SK-N-SH (cell line): ENCODE measurements at regions not wholly inside any gene's neighbourhood (a gene's known extent, or its start where the extent isn't known, plus 50 kb on each side); places are given as distances from the start of the nearest gene placed in this dataset.

ENCODE experiments used
- CTCF ChIA-PET: fragments of 300-600, 350-600 bp; formaldehyde crosslinking; extraction: SDS; loops from one replicate; lab custom pipeline; 2021; lab: Yijun Ruan, JAX
- POLR2A ChIA-PET: fragments of 350-600 bp; sonication (Branson Sonifier 250); formaldehyde crosslinking; extraction: SDS; loops from one replicate; lab custom pipeline; 2020; ENCODE audit warnings: antibody characterized with exemption, inconsistent platforms; lab: Yijun Ruan, JAX
- DNase-seq: peaks from one replicate; pipeline ENCODE4 v3.0.0; 2012
- H2AFZ ChIP-seq: fragments of 200-600 bp; sonication (generic); 2 replicates; pipeline ENCODE4 v1.8.1; 2016; ENCODE audit warnings: antibody characterized with exemption, mild to moderate bottlenecking, low read depth
- H3F3A ChIP-seq: fragments of 200-600 bp; sonication (generic); replicated peaks from 2 replicates; pipeline ENCODE3; 2016; ENCODE audit warnings: antibody characterized with exemption, mild to moderate bottlenecking; ENCODE audit not compliant: insufficient read depth
- H3K27ac ChIP-seq, 2 experiments: fragments of 200-500 bp in 1 of 2; fragments of 200-600 bp in 1 of 2; sonication (Bioruptor generic) in 1 of 2; sonication (generic), shearing (Covaris generic) in 1 of 2; 2 replicates each; pipeline versions ENCODE4 v1.5.1 to v1.6.1; 2014 to 2016; ENCODE audit warnings: low read depth in 2 of 2, inconsistent platforms in 1 of 2, low read length in 1 of 2, mild to moderate bottlenecking in 1 of 2, mixed read lengths in 1 of 2
- H3K27me3 ChIP-seq: fragments of 200-600 bp; sonication (generic), shearing (Covaris generic); 2 replicates; pipeline ENCODE4 v1.6.1; 2016; ENCODE audit warnings: mixed run types; ENCODE audit not compliant: insufficient read depth
- H3K36me3 ChIP-seq, 2 experiments: fragments of 200-500 bp in 1 of 2; fragments of 200-600 bp in 1 of 2; sonication (Bioruptor generic) in 1 of 2; sonication (generic) in 1 of 2; replicated peaks in 1 of 2; 2 replicates each; pipeline versions ENCODE3 to v1.5.1; 2014 to 2016; ENCODE audit warnings: low read length in 1 of 2, mild to moderate bottlenecking in 1 of 2; ENCODE audit not compliant: insufficient read depth in 2 of 2, control insufficient read depth in 1 of 2
- H3K4me1 ChIP-seq, 2 experiments: fragments of 200-500 bp in 1 of 2; fragments of 200-600 bp in 1 of 2; sonication (Bioruptor generic) in 1 of 2; sonication (generic), shearing (Covaris generic) in 1 of 2; 2 replicates each; pipeline versions ENCODE4 v1.5.1 to v1.6.1; 2014 to 2016; ENCODE audit warnings: low read depth in 1 of 2, low read length in 1 of 2, mixed run types in 1 of 2; ENCODE audit not compliant: insufficient read depth in 2 of 2, control insufficient read depth in 1 of 2
- H3K4me2 ChIP-seq: fragments of 200-600 bp; sonication (generic), shearing (Covaris generic); 2 replicates; pipeline ENCODE4 v1.6.1; 2017; ENCODE audit warnings: mixed run types
- H3K4me3 ChIP-seq, 2 experiments: fragments of 200-500 bp in 1 of 2; fragments of 200-600 bp in 1 of 2; sonication (Bioruptor generic) in 1 of 2; sonication (generic), shearing (Covaris generic) in 1 of 2; 2 replicates each; pipeline versions ENCODE4 v1.5.1 to v1.8.1; 2014 to 2016; ENCODE audit warnings: low read depth in 2 of 2, inconsistent platforms in 1 of 2, low read length in 1 of 2, mild to moderate bottlenecking in 1 of 2, mixed read lengths in 1 of 2, moderate library complexity in 1 of 2
- H3K79me2 ChIP-seq: fragments of 200-600 bp; sonication (generic); 2 replicates; pipeline ENCODE4 v1.8.1; 2017; ENCODE audit warnings: mild to moderate bottlenecking; ENCODE audit not compliant: insufficient read depth
- H3K9ac ChIP-seq: fragments of 200-600 bp; sonication (generic); 2 replicates; pipeline ENCODE4 v1.6.1; 2017; ENCODE audit warnings: mixed run types
- H3K9me2 ChIP-seq: fragments of 200-600 bp; sonication (generic); 2 replicates; pipeline ENCODE4 v1.6.1; 2017; ENCODE audit warnings: mixed run types
- H3K9me3 ChIP-seq: fragments of 200-600 bp; sonication (generic); 2 replicates; pipeline ENCODE4 v1.6.1; 2017; ENCODE audit warnings: mixed run types, mild to moderate bottlenecking, moderate library complexity
- H4K20me1 ChIP-seq: fragments of 200-600 bp; sonication (generic); 2 replicates; pipeline ENCODE4 v1.6.1; 2017; ENCODE audit warnings: mild to moderate bottlenecking, mixed run types; ENCODE audit not compliant: insufficient read depth
- CHD2 ChIP-seq: fragments of 150-350 bp; IDR thresholded peaks from 2 replicates; pipeline ENCODE4 v1.6.1; 2018; ENCODE audit warnings: low read length; ENCODE audit not compliant: partially characterized antibody
- EZH2phosphoT487 ChIP-seq: fragments of 200-600 bp; sonication (generic); IDR thresholded peaks from 2 replicates; pipeline ENCODE4 v1.6.1; 2017; ENCODE audit warnings: low read depth, mixed run types, mild to moderate bottlenecking, antibody characterized with exemption, moderate library complexity, borderline replicate concordance
- FOXM1 ChIP-seq: IDR thresholded peaks from 2 replicates; pipeline ENCODE4 v1.4.0; 2012; ENCODE audit warnings: low read depth, mild to moderate bottlenecking
- GABPA ChIP-seq: IDR thresholded peaks from 2 replicates; pipeline ENCODE4 v1.4.0; 2012; ENCODE audit warnings: low read depth, mild to moderate bottlenecking
- GATA2 ChIP-seq: sonication (generic); formaldehyde crosslinking; IDR thresholded peaks from 2 replicates; pipeline ENCODE4 v1.5.0; 2020; ENCODE audit warnings: mild to moderate bottlenecking, missing genetic modification reagents
- MAX ChIP-seq: IDR thresholded peaks from 2 replicates; pipeline ENCODE4 v1.4.0; 2012; ENCODE audit warnings: low read depth
- MEF2A ChIP-seq: IDR thresholded peaks from 2 replicates; pipeline ENCODE4 v1.4.0; 2012; ENCODE audit warnings: low read depth, borderline replicate concordance
- POLR2AphosphoS5 ChIP-seq: IDR thresholded peaks from 2 replicates; pipeline ENCODE4 v1.6.1; 2012; ENCODE audit warnings: low read depth, low read length
- RXRA ChIP-seq: IDR thresholded peaks from 2 replicates; pipeline ENCODE4 v1.4.0; 2012; ENCODE audit warnings: low read depth, mild to moderate bottlenecking, borderline replicate concordance
- TAF1 ChIP-seq: IDR thresholded peaks from 2 replicates; pipeline ENCODE4 v1.6.1; 2012; ENCODE audit warnings: low read depth, mild to moderate bottlenecking, low read length, moderate library complexity, borderline replicate concordance
- USF1 ChIP-seq: IDR thresholded peaks from 2 replicates; pipeline ENCODE4 v1.4.0; 2012; ENCODE audit warnings: low read depth, borderline replicate concordance
- YY1 ChIP-seq: IDR thresholded peaks from 2 replicates; pipeline ENCODE4 v1.4.0; 2012; ENCODE audit warnings: low read depth, mild to moderate bottlenecking
- WGBS: methylation state at CpG from one replicate; pipeline ENCODE4 v1.1.6; 2017; ENCODE audit warnings: low lambda C conversion rate; 5-methylcytosine and 5-hydroxymethylcytosine counted together

GRCh38 chr15:34679291-34679690 is 75.5 kb downstream of the GJD2 start:
- H3K4me1 ChIP-seq = peaks cover 0 to 6% of the 10 kb centered on the region in 2 experiments; a peak in 2 of 4 replicates
- H3K4me3 ChIP-seq = no peak overlapping the region
- no peak for DNase-seq
- ChIA-PET POLR2A (no interaction called here), CTCF (interaction anchor here (1.2 to 1.6 kb wide), 3 partner anchors 12 to 29 kb away, joined by 3 to 4 read pairs (median 3); no protein-coding TSS in a partner anchor)
- H3K36me3 ChIP-seq = no peaks in the 10 kb centered on the region
- H3K4me2 ChIP-seq = no peak overlapping the region
- H4K20me1 ChIP-seq = no peaks in the 10 kb centered on the region
- no peaks in the 10 kb centered on the region for H3K9me3 ChIP-seq
- H3K9ac ChIP-seq = no peak overlapping the region
- 0% methylated on average over 1 of the region's 1 CpG for WGBS
- H2AFZ ChIP-seq = no peak overlapping the region
- no peaks in the 10 kb centered on the region; the same call in 1 of the 2 replicates for H3K27me3 ChIP-seq
- H3F3A ChIP-seq = no peaks in the 10 kb centered on the region
- no peak overlapping the region for H3K27ac ChIP-seq
- H3K79me2 ChIP-seq = no peaks in the 10 kb centered on the region
- no peaks in the 10 kb centered on the region for H3K9me2 ChIP-seq
- TF ChIP-seq MAX = no peak
- TF ChIP-seq, all 33 proteins: peak for 0

- no peaks in the 10 kb centered on the region for H3K79me2 ChIP-seq
- CTCF ChIA-PET = interaction anchor here (1.0 to 1.9 kb wide), 3 partner anchors 9 to 247 kb away, joined by 4 to 7 read pairs (median 4); no protein-coding TSS in a partner anchor
Observed at GRCh38 chr15:34673241-34673640, 81.6 kb downstream of the GJD2 start.

More at GRCh38 chr15:34673241-34673640, 81.6 kb downstream of the GJD2 start:
- no peaks in the 10 kb centered on the region; the same call in 1 of the 2 replicates for H3K27me3 ChIP-seq
- H3K4me3 ChIP-seq = no peak overlapping the region
- H3F3A ChIP-seq = no peaks in the 10 kb centered on the region
- H3K4me1 ChIP-seq = peaks cover 0 to 6% of the 10 kb centered on the region in 2 experiments; a peak in 1 of 4 replicates
- no peaks in the 10 kb centered on the region for H4K20me1 ChIP-seq
- no peaks in the 10 kb centered on the region for H3K9me3 ChIP-seq
- TF ChIP-seq EZH2phosphoT487 (no peak), YY1 (no peak), MAX (no peak), CHD2 (no peak), FOXM1 (no peak), USF1 (no peak), POLR2AphosphoS5 (no peak), RXRA (no peak), GATA2 (CRISPR knock-in tag) (no peak), TAF1 (no peak), GABPA (no peak), MEF2A (no peak)
- POLR2A ChIA-PET = no interaction called here
- WGBS = 81% methylated on average over 1 of the region's 1 CpG
- no peak for DNase-seq
- no peaks in the 10 kb centered on the region for H3K9me2 ChIP-seq
- H2AFZ ChIP-seq = no peak overlapping the region
- no peak overlapping the region for H3K9ac ChIP-seq
- no peak overlapping the region for H3K27ac ChIP-seq
- no peaks in the 10 kb centered on the region for H3K36me3 ChIP-seq
- no peak overlapping the region for H3K4me2 ChIP-seq
